ENCODE measurements at regions not wholly inside any gene's neighbourhood (a gene's known extent, or its start where the extent isn't known, plus 50 kb on each side); places are given as distances from the start of the nearest gene placed in this dataset.

GRCh38 chr9:108024604-108025003 is 535.0 kb upstream of the KLF4 start:
- no peaks in the 10 kb centered on the region for H3K27me3 ChIP-seq (ENCODE audit: control insufficient read depth, insufficient read depth, low read length, poor library complexity, severe bottlenecking)
- H3K27ac ChIP-seq (ENCODE audit: insufficient read depth, low read depth, low read length, poor library complexity, severe bottlenecking) = no peak overlapping the region

DNA sequence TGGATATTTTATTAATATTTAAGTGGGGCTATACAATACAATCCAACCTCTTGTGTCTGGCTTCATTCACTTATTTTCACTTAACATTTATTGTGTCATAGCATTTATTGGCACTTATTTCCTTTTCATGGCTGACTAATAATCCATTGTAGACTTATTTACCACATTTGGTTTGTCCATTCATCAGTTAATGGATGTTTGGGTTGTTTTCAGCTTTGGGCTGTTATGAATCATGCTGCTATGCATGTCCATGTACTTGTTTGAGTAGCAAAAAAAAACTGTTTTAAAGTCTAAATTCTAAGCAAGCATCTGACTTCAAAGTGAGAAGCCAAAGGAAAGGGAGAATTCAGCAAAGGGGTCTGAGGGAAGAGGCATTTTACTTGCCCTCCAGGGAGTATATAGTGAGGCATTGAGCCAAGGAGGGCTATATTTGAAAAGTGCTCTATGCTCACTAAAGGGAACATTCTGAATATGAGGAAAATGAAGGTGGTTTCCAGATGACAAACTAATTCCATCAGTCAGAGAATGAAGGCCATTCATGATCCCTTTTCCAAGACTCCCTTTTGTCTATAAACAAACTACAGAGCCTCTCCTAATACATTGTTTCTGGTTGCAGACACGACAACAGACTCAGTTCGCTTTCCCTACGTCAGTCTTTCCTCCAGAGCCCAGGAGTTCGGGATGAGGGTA is 532.8 kb upstream of the KLF4 start:
- WGBS, 2 experiments = 88 to 96% methylated on average over 4 of the region's 4 CpGs
- H3K9me3 ChIP-seq (ENCODE audit: control insufficient read depth, low read length) = no peaks in the 10 kb centered on the region
- no peak overlapping the region for H3K27ac ChIP-seq (ENCODE audit: insufficient read depth, low read depth, low read length, poor library complexity, severe bottlenecking)
- H3K27me3 ChIP-seq (ENCODE audit: control insufficient read depth, insufficient read depth, low read length, poor library complexity, severe bottlenecking) = no peaks in the 10 kb centered on the region
- H3K4me3 ChIP-seq (ENCODE audit: insufficient read depth, low read depth, low read length) = no peak overlapping the region
- H3K4me1 ChIP-seq (ENCODE audit: control insufficient read depth, insufficient read depth, low read length) = no peaks in the 10 kb centered on the region
- H3K36me3 ChIP-seq (ENCODE audit: control insufficient read depth, insufficient read depth, low read length) = no peaks in the 10 kb centered on the region

More at GRCh38 chr9:108024604-108025003, 535.0 kb upstream of the KLF4 start:
- H3K9me3 ChIP-seq (ENCODE audit: control insufficient read depth, low read length) = no peaks in the 10 kb centered on the region
- H3K4me1 ChIP-seq (ENCODE audit: control insufficient read depth, insufficient read depth, low read length) = no peaks in the 10 kb centered on the region
- H3K4me3 ChIP-seq (ENCODE audit: insufficient read depth, low read depth, low read length) = no peak overlapping the region
- H3K36me3 ChIP-seq (ENCODE audit: control insufficient read depth, insufficient read depth, low read length) = no peaks in the 10 kb centered on the region

DNA sequence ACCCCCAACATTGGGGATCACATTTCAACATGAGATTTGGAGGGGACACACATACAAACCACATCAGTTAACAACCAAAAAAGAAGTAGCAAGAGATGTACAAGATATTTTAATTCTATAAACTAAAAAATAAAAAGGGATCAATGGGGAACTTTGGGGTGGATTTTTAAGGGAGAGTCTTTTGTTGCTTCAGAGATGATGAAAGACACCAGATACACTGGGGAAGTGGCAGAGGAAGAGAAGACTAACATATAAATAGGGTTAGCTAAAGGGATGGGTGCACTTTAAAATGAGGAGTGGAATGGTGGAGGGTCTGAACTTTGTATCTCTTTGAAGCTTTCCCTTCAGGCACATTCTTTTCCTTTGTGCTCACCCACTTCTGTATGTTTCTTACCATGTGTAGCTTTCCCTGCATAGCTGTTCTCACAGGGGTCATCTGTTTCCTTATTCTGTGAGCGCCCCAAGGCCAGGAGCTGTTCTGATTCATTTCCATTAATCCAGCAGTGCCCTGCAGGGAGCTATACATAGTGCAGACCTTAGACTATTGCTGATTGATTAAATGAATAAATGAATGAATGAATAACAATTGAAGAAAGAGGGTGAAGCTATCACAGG is 531.6 kb upstream of the KLF4 start:
- H3K36me3 ChIP-seq (ENCODE audit: control insufficient read depth, insufficient read depth, low read length) = no peaks in the 10 kb centered on the region
- no peaks in the 10 kb centered on the region for H3K9me3 ChIP-seq (ENCODE audit: control insufficient read depth, low read length)
- 81 to 100% methylated on average over 1 of the region's 1 CpG for WGBS, 2 experiments
- H3K27ac ChIP-seq (ENCODE audit: insufficient read depth, low read depth, low read length, poor library complexity, severe bottlenecking) = no peak overlapping the region
- H3K4me3 ChIP-seq (ENCODE audit: insufficient read depth, low read depth, low read length) = no peak overlapping the region
- H3K27me3 ChIP-seq (ENCODE audit: control insufficient read depth, insufficient read depth, low read length, poor library complexity, severe bottlenecking) = no peaks in the 10 kb centered on the region
- no peaks in the 10 kb centered on the region for H3K4me1 ChIP-seq (ENCODE audit: control insufficient read depth, insufficient read depth, low read length)

DNA sequence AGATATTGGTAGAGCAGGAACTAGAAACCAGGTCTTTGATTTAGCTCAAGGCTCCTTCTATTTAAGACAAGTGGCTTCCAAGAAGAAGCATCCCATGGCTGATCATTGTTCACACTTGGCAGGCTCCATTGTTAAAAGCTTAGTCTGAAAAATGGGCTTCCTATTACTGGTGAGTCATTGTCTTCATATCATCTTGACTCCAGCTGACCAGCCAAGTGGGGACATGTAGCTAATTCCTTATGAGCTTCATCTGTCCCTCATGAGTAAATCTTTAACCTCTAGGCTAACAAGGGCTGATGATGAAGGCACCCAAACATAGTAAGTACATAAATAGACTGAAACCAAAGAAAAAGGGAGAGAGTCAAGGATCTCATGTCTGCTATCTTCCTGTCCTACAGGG is 530.3 kb upstream of the KLF4 start:
- Histone ChIP-seq H3K36me3 (ENCODE audit: control insufficient read depth, insufficient read depth, low read length) (no peaks in the 10 kb centered on the region), H3K27me3 (ENCODE audit: control insufficient read depth, insufficient read depth, low read length, poor library complexity, severe bottlenecking) (no peaks in the 10 kb centered on the region), H3K4me3 (ENCODE audit: insufficient read depth, low read depth, low read length) (no peak overlapping the region), H3K27ac (ENCODE audit: insufficient read depth, low read depth, low read length, poor library complexity, severe bottlenecking) (no peak overlapping the region), H3K4me1 (ENCODE audit: control insufficient read depth, insufficient read depth, low read length) (no peaks in the 10 kb centered on the region), H3K9me3 (ENCODE audit: control insufficient read depth, low read length) (no peaks in the 10 kb centered on the region)

GRCh38 chr9:108017671-108018070 is 528.1 kb upstream of the KLF4 start:
- Histone ChIP-seq H3K4me1 (ENCODE audit: control insufficient read depth, insufficient read depth, low read length) (no peaks in the 10 kb centered on the region), H3K9me3 (ENCODE audit: control insufficient read depth, low read length) (no peaks in the 10 kb centered on the region), H3K36me3 (ENCODE audit: control insufficient read depth, insufficient read depth, low read length) (no peaks in the 10 kb centered on the region), H3K27ac (ENCODE audit: insufficient read depth, low read depth, low read length, poor library complexity, severe bottlenecking) (no peak overlapping the region), H3K27me3 (ENCODE audit: control insufficient read depth, insufficient read depth, low read length, poor library complexity, severe bottlenecking) (no peaks in the 10 kb centered on the region), H3K4me3 (ENCODE audit: insufficient read depth, low read depth, low read length) (no peak overlapping the region)
- WGBS, 2 experiments = 84 to 85% methylated on average over 7 of the region's 7 CpGs

- Histone ChIP-seq H3K4me1 (ENCODE audit: control insufficient read depth, insufficient read depth, low read length) (no peaks in the 10 kb centered on the region), H3K4me3 (ENCODE audit: insufficient read depth, low read depth, low read length) (no peak overlapping the region), H3K27me3 (ENCODE audit: control insufficient read depth, insufficient read depth, low read length, poor library complexity, severe bottlenecking) (no peaks in the 10 kb centered on the region), H3K36me3 (ENCODE audit: control insufficient read depth, insufficient read depth, low read length) (no peaks in the 10 kb centered on the region), H3K27ac (ENCODE audit: insufficient read depth, low read depth, low read length, poor library complexity, severe bottlenecking) (no peak overlapping the region), H3K9me3 (ENCODE audit: control insufficient read depth, low read length) (no peaks in the 10 kb centered on the region)
- WGBS, 2 experiments = 76 to 78% methylated on average over 3 of the region's 3 CpGs
Measured at GRCh38 chr9:108016446-108016845, 526.9 kb upstream of the KLF4 start.

DNA sequence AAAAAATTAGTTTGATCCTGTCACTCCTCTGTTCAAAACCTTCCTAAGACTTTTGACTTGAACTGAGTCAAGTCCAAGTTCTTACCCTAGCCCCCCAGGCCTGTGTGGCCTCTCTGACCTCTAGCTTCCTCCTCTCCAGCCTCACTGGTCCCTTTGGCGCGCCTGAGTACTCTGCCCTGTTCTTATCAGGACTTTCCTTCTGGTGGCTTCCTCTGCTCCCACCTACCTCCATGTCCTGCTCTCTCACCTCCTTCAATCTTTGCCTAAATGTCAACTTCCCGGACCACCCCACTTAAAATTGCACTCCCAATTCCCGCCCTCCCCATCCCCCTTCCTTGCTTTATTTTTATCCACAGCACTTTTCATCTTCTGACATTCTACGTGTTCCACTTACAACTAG is 526.1 kb upstream of the KLF4 start:
- no peaks in the 10 kb centered on the region for H3K27me3 ChIP-seq (ENCODE audit: control insufficient read depth, insufficient read depth, low read length, poor library complexity, severe bottlenecking)
- WGBS, 2 experiments = 94 to 96% methylated on average over 5 of the region's 5 CpGs

DNA sequence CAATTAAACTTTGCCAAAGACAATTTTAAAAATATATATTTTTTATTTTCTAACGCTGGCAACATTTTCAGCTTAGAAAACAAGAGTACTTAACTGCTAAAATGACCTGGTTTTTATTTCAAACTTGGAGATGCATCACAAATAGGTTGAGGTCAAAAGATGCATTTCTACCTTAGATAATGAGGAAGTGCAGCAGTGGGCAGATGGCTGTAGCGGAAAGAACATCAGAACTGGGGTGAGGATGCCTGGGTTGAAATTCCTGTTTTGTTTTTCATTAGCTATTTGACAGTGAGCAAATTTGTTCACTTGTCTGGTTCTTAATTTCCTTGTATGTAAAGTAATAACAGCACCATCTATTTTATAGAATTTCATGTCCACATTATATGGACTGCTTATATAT is 524.8 kb upstream of the KLF4 start:
- no peaks in the 10 kb centered on the region for H3K9me3 ChIP-seq (ENCODE audit: control insufficient read depth, low read length)
- no peaks in the 10 kb centered on the region for H3K4me1 ChIP-seq (ENCODE audit: control insufficient read depth, insufficient read depth, low read length)
- H3K4me3 ChIP-seq (ENCODE audit: insufficient read depth, low read depth, low read length) = no peak overlapping the region
- no peak overlapping the region for H3K27ac ChIP-seq (ENCODE audit: insufficient read depth, low read depth, low read length, poor library complexity, severe bottlenecking)
- no peaks in the 10 kb centered on the region for H3K27me3 ChIP-seq (ENCODE audit: control insufficient read depth, insufficient read depth, low read length, poor library complexity, severe bottlenecking)
- no peaks in the 10 kb centered on the region for H3K36me3 ChIP-seq (ENCODE audit: control insufficient read depth, insufficient read depth, low read length)
- 96 to 100% methylated on average over 1 to 2 of the region's 2 CpGs for WGBS, 2 experiments

More for the DNA sequence above, 526.1 kb upstream of the KLF4 start:
- Histone ChIP-seq H3K27ac (ENCODE audit: insufficient read depth, low read depth, low read length, poor library complexity, severe bottlenecking) (no peak overlapping the region), H3K36me3 (ENCODE audit: control insufficient read depth, insufficient read depth, low read length) (no peaks in the 10 kb centered on the region), H3K4me3 (ENCODE audit: insufficient read depth, low read depth, low read length) (no peak overlapping the region), H3K4me1 (ENCODE audit: control insufficient read depth, insufficient read depth, low read length) (no peaks in the 10 kb centered on the region), H3K9me3 (ENCODE audit: control insufficient read depth, low read length) (no peaks in the 10 kb centered on the region)

GRCh38 chr9:108012886-108013665 is 523.5 kb upstream of the KLF4 start:
- no peaks in the 10 kb centered on the region for H3K9me3 ChIP-seq (ENCODE audit: control insufficient read depth, low read length)
- WGBS, 2 experiments = 88 to 96% methylated on average over 2 to 3 of the region's 3 CpGs

DNA sequence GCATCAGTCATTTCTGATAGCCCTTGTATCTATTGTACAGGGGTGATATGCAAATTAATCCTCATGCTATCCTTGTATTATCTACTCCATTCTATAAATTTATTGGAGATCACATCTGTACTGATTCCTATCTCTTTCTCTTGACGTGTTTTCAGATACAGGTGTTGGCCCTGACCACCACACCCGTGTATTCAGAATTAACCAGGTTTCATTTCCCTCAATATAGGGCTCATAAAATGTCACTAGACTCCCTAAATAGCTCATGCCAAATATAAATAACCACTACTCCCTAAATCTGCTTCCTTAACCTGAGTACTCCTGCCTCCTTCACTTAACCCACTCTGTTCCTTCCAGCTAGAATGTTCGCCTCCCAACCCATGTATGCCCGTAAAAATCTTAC is 522.8 kb upstream of the KLF4 start:
- Histone ChIP-seq H3K9me3 (ENCODE audit: control insufficient read depth, low read length) (no peaks in the 10 kb centered on the region), H3K4me1 (ENCODE audit: control insufficient read depth, insufficient read depth, low read length) (no peaks in the 10 kb centered on the region), H3K4me3 (ENCODE audit: insufficient read depth, low read depth, low read length) (no peak overlapping the region), H3K36me3 (ENCODE audit: control insufficient read depth, insufficient read depth, low read length) (no peaks in the 10 kb centered on the region), H3K27me3 (ENCODE audit: control insufficient read depth, insufficient read depth, low read length, poor library complexity, severe bottlenecking) (no peaks in the 10 kb centered on the region), H3K27ac (ENCODE audit: insufficient read depth, low read depth, low read length, poor library complexity, severe bottlenecking) (no peak overlapping the region)
- WGBS, 2 experiments = 93 to 96% methylated on average over 4 of the region's 4 CpGs

More at GRCh38 chr9:108012886-108013665, 523.5 kb upstream of the KLF4 start:
- Histone ChIP-seq H3K36me3 (ENCODE audit: control insufficient read depth, insufficient read depth, low read length) (no peaks in the 10 kb centered on the region), H3K27ac (ENCODE audit: insufficient read depth, low read depth, low read length, poor library complexity, severe bottlenecking) (no peak overlapping the region), H3K4me1 (ENCODE audit: control insufficient read depth, insufficient read depth, low read length) (no peaks in the 10 kb centered on the region), H3K4me3 (ENCODE audit: insufficient read depth, low read depth, low read length) (no peak overlapping the region), H3K27me3 (ENCODE audit: control insufficient read depth, insufficient read depth, low read length, poor library complexity, severe bottlenecking) (no peaks in the 10 kb centered on the region)
